T47D (cell line): ENCODE measurements at regions not wholly inside any gene's neighbourhood (a gene's known extent, or its start where the extent isn't known, plus 50 kb on each side); places are given as distances from the start of the nearest gene placed in this dataset.

ENCODE experiments used
- DNase-seq, 2 experiments: peaks; one replicate each; pipeline versions ENCODE4 v3.0.0 to v3.0.0-alpha.2; 2011 to 2012; ENCODE audit warnings: low read depth in 1 of 2, low spot score in 1 of 2
- JUND ChIP-seq: IDR thresholded peaks from 2 replicates; pipeline ENCODE4 v1.6.1; 2012; ENCODE audit warnings: low read depth
- in situ Hi-C: cut with HindIII; loops from 2 replicates; pipeline ENCODE4 v1.10.0; 2016; ENCODE audit warnings: low sequenced_read_pairs, low pct_unique_long_range_greater_than_20kb

GRCh38 chr5:111997308-111997707 lies 240.3 kb upstream of the NREP start:
- in situ Hi-C loops = no loop called here
- no peak for DNase-seq
- no peak for TF ChIP-seq JUND

GRCh38 chr5:111996574-111996973 lies 239.6 kb upstream of the NREP start:
- in situ Hi-C loops = no loop called here
- no peak for TF ChIP-seq JUND
- DNase-seq = no peak

- TF ChIP-seq JUND = no peak
- no peak for DNase-seq
- in situ Hi-C loops = no loop called here
Observed at GRCh38 chr5:111995701-111996100, 238.7 kb upstream of the NREP start.

- TF ChIP-seq JUND = no peak
- in situ Hi-C loops = no loop called here
- no peak for DNase-seq
Observed at GRCh38 chr5:111993242-111993641, 236.2 kb upstream of the NREP start.

- no peak for TF ChIP-seq JUND
- in situ Hi-C loops = no loop called here
- DNase-seq = no peak
Observed at GRCh38 chr5:111984044-111984443, 227.1 kb upstream of the NREP start.

GRCh38 chr5:111983459-111983858 lies 226.5 kb upstream of the NREP start:
- DNase-seq = no peak
- TF ChIP-seq JUND = no peak
- in situ Hi-C loops = no loop called here

- DNase-seq = no peak
- TF ChIP-seq JUND = no peak
- in situ Hi-C loops = no loop called here
Observed at GRCh38 chr5:111977436-111977829, 220.4 kb upstream of the NREP start.

GRCh38 chr5:111976705-111977435 lies 219.9 kb upstream of the NREP start:
- no peak for DNase-seq
- in situ Hi-C loops = no loop called here
- TF ChIP-seq JUND = no peak

- in situ Hi-C loops = no loop called here
- DNase-seq = no peak
- TF ChIP-seq JUND = no peak
Observed at GRCh38 chr5:111975133-111975532, 218.1 kb upstream of the NREP start.

GRCh38 chr5:111973961-111974360 lies 217.0 kb upstream of the NREP start:
- no peak for TF ChIP-seq JUND
- no peak for DNase-seq
- in situ Hi-C loops = no loop called here

GRCh38 chr5:111972548-111972947 lies 215.6 kb upstream of the NREP start:
- no peak for TF ChIP-seq JUND
- no peak for DNase-seq
- in situ Hi-C loops = no loop called here

- no peak for DNase-seq
- in situ Hi-C loops = no loop called here
- no peak for TF ChIP-seq JUND
Observed at GRCh38 chr5:111972080-111972479, 215.1 kb upstream of the NREP start.

GRCh38 chr5:111968459-111968858 lies 211.5 kb upstream of the NREP start:
- in situ Hi-C loops = no loop called here
- TF ChIP-seq JUND = no peak
- DNase-seq = no peak

- no peak for DNase-seq
- TF ChIP-seq JUND = no peak
- in situ Hi-C loops = no loop called here
Observed at GRCh38 chr5:111967463-111967862, 210.5 kb upstream of the NREP start.
